H4 (cell line): ENCODE measurements at regions not wholly inside any gene's neighbourhood (a gene's known extent, or its start where the extent isn't known, plus 50 kb on each side); places are given as distances from the start of the nearest gene placed in this dataset.
A peak's percentile ranks its signal among the peaks of the same experiment; 100 is the strongest.
"Not testable (repeated sequence)": the region's sequence is repeated elsewhere in the genome, so short reads cannot be mapped to it uniquely, and the experiment has no call there.

ENCODE experiments used
- DNase-seq: peaks from one replicate; pipeline ENCODE4 v3.0.0-alpha.2; 2015; ENCODE audit warnings: low spot score

DNA sequence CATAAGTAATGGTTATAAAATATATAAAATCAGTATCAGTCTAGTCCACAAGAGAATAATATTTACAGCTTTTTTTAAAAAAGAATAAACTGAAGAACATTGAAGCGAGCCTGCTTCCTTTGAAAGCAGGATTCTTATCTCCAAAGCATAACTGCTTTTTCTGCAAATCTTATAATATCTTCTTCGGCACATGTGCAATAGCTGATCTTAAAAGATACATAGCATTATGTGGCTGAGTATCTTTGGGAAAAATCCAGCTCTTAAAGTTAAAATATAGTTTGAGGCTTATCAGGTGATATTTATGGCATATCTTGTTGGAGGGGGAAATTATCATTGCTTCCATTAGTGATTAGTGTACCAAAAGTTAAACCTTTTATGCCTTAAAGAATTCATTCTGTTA, 523.9 kb upstream of the ADGRL4 start:
- no peak for DNase-seq

DNA sequence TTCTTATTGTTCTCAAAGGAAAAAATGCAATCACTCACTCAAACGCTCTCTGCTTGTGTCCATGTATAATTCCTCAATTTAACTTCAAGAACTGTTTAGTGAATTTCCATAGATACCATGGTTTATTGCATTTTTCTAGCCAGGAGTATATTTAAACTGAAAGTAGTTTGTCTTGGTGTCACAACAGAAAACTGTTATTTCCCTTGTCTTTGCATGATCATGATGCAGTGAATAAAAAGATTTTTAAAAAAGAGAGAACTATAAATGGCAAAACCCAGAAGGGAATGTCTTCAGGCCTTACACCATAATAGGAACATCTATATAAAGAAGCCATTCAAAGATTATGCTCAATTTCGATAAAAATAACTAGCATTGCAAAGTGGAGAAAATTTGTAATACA, 523.5 kb upstream of the ADGRL4 start:
- DNase-seq, result no peak

DNA sequence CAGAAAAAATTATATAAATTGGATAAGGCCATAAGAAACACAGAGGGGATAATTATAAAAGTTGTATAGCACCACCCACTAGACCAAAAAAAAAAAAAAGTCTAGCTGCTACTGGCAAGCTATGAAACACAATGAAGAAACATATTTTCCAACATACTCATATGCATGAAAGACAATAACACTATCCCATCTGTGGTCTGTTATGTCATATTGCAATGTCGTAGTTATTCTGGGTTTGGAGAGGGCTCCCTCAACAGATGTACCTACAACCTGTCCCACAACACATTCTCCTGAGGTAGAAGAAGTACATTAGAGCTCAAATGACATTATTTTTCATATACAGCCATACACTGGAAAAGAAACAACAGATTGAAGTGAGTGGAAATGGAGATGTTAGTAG, 517.6 kb upstream of the ADGRL4 start:
- DNase-seq, result no peak

DNA sequence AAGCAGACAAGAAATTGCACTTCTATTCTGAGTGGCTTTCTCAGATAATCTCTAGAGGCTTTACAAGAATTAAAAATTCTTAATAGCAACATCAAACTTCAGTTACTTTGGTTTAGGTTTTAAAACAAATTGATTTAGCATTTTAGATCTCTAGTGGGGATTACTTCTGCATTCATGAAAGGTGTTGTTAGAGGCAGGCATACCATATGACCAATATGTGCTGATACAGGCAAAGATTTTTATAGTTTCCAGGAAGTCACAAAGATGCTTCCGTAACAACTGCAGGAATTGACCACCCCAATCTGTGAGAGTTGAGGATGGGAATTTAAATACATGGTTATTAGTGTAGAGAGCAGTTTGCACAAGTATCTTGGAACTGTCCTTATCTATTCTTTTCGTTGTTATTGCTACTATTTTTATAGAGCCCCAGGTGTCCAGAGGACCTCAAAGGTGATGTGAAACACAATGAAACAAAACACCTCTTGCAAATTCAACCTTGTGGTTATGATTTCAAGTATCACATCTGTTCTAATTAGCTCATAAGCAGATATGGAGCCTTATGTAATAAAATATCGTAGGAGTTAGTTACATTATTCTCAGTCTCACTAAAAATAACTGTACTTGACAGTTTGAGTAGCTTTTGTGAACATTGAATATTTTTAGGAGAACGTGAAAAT, 512.7 kb upstream of the ADGRL4 start:
- no peak for DNase-seq

DNA sequence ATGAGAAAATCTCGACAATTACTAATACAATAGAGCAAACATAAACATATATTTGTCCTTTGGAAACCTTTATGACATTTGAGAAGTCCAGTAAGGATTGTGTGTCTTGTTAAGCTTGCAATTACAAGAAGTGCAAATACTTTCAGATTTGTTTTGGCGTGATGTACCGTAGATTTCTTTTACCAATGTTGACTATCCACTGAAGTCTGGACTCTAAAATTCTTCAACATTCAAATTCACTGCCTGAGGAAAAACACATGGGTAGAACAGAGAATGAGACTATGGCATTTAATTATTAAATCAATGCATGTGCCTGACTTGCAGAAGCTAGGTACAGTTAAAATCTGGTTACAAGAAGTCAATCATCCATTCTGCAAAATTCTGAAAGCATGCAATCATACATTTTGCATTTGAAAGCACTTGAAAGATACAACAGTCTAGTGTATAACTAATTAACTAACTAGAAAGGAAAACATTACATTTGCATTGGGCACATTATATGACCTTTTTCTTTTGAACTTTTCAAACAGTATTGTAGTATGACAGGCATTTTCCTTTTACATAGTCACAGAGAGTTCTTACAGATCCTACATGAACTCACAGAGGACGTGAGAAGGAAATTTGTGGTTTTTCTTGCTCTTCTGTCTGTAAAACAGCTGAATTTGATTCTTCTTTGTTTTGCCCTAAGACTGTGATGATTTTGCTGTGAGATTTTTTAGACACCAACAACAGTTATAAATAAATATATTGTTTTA, 511.1 kb upstream of the ADGRL4 start:
- no peak for DNase-seq

DNA sequence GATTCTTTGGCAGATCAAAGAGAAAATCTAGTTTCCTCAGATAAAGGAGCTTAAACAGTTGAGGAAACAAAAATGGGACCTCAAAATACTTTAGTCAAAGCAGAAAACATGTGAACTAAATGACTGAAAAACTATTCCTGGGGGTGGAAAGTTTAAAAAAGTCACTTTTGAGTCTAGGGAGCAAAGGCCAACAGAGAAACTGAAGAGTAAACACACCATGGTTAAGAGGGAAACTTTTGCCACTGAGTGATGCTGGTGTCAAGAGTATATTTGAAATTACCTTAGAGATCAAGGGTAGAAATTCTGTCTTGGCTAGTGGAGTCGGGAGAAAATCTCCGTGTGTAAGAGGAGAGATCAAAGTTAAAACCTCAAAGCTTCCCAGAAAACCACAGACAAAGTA, 501.2 kb upstream of the ADGRL4 start:
- DNase-seq, result no peak

DNA sequence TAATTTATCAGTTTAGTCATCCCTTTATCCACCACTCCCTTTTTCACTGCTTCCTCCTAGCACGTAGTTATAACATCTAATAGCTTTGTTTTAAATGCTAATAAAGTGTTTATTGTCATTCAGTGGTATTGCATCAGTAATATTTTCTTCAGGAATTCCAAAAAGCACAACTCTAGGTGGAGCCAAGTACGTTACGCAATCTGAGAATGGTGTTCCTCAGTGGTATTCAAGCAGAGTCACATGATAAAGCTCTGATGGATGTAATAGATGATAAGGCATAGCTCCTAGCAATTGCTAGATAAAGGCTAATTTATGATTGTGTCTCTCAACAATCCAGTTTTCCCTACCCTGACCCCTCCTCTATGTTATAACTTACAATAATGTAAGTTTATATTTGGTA, 494.6 kb upstream of the ADGRL4 start:
- no peak for DNase-seq

DNA sequence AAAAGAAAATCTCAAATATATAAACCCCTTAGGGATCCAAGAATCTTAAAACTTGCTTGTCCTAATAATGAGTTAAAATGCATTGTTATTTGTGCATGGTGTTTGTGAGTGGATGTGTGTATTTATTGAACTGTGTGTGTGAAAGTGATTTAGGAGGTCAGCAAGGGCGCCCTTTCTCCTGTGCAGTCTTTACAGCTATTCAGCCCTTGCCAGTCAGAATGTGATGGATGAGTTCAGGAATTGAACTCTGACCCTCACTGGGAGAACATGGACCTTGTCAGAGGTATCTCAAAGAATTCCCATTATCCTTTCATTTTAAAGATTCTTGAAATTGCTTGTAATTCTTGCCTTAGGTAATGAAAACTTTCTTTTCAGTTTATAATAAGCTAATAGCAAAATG, 493.0 kb upstream of the ADGRL4 start:
- DNase-seq, result no peak

DNA sequence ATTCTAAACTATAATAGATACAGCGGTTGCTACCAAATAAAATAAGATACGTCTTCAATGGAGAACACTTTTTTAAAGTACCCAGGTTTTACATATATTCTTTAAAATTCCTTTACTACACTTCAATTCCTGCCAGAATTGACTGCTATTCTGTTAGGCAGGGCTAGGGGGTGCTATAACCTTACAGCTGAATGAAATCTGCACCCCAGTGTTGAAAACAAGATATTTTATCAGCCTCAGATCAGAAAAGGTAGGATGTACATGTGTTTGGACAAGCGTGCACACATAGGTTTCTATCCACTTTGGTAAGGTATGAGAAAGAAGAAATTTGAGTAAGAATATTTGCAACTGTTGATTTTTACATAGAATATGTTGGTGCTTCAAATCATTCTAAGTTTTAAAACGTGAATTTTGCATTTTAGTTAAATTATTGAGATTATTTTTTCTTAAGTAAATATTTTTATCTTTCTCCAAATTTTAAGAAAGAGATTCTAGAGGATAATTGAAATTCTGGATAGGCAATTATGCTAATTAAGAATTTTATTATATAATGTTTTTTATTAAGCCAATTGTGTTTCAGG, 490.8 kb upstream of the ADGRL4 start:
- peak; percentile 14 for DNase-seq

DNA sequence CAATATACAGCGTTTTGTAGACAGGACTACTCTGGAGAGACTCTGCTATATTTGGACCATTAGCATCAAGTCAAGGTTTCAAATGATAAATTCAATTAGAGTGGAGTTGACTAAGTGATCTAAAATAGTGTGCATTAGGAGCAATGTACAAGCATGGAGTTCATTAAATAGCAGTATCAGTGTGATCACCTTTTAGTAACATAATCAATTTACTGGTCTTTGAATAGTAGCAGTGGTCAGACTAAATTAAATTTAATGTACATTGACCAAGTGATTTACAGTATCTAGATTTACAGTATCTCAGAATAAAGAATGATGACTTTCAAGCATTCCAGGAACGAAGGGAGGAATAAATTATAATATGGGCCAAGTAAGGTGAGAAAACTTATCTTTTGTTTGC, 489.6 kb upstream of the ADGRL4 start:
- DNase-seq, result no peak

DNA sequence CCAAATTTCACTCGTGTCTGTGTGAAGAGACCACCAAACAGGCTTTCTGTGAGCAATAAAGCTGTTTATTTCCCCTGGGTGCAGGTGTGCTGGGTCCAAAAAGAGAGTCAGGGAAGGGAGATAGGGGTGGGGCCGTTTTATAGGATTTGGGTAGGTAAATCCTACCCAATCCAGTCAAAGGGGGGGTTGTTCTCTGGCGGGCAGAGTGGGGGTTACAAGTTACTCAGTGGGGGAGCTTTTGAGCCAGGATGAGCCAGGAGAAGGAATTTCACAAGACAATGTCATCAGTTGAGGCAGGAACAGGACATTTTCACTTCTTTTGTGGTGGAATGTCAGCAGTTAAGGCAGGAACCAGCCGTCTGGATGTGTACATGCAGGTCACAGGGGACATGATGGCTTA, 487.2 kb upstream of the ADGRL4 start:
- DNase-seq, result not testable (repeated sequence)

DNA sequence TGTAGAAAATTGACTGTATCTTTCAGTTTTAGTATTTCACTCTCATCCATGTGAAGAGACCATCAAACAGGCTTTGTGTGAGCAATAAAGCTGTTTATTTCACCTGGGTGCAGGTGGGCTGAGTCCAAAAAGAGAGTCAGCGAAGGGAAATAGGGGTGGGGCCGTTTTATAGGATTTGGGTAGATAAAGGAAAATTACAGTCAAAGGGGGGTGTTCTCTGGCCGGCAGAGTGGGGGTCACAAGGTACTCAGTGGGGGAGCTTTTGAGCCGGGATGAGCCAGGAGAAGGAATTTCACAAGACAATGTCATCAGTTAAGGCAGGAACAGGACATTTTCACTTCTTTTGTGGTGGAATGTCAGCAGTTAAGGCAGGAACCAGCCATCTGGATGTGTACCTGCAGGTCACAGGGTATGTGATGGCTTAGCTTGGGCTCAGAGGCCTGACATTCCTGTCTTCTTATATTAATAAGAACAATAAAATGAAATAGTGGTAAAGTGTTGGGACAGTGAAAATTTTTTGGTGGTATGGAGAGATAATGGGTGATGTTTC, 482.1 kb upstream of the ADGRL4 start:
- not testable (repeated sequence) for DNase-seq

DNA sequence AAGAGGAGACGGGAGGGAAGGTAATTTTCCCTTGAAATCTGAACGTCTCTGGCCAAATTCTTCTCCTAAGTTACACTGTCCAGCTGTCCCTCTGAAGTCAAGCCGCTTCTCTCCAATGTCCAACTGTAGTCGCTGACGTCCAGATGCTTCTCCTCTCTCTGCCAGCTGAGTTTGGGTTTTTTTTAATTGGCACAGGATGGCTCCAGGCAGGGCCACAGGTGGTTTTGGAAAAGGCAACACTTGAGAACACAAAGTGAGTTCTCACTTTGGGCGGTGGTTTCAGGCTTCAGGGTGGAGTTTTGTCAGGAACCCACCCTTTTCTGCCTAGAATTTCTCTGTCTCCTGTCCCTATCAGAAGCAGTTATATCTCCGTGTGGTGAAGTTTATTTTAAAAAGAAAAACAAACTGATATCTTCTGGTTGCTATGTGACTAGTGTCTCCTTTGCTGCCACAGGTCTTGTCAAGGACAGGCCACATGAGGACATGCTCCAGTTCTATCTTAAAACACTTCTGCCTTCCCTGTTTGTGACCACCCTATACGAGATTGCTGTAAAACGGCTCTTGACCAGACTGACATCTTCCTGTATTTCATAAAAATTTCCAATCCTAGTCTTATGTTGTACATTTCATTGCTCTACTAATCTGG, 472.3 kb upstream of the ADGRL4 start:
- no peak for DNase-seq

DNA sequence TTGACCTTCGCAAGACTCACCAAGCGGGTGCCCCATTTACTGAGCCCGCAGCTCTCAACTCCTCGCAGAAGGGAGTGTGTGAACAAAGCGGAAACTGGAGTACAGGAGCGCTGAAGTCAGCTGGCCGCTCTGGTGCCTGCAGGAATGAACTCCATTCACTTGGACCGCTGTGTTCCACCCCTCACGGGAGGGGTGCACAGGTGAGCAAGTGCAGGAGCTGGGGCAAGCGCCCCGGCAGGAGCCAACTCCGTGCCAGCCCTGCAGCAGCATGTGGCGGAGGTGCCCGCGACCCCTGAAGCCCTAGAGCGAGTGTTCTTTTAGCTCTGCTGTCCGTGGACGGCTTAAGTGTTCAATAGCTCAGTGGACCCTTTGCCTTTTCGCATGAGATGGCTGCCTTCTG, 471.6 kb upstream of the ADGRL4 start:
- DNase-seq, result no peak

DNA sequence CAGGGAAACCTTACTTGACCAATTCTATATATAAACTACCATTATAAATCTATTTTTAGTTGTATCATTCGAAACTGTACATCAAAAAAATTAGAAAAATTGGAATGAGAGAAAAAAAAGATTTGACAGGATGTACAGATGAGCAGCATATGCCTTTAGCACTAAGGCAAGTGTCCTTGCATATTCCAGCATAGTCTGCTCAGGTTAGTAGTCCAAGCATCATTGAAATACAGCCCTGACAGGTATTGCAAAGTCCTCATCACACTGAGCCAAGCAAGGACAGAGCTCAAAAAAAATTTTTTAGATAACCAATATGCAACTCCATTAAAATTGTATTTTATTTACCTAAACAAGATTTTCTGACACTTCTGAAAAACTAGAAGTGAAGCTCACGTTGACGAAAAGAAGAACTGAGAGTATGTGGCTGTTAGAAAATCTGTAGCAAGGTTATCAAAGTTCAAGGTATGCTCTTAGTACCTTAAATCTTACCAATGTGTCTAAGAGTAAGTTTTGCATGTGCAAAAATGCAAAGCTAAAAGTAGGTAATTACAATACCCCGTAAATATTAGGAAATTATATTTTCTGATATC, 465.6 kb upstream of the ADGRL4 start:
- no peak for DNase-seq

DNA sequence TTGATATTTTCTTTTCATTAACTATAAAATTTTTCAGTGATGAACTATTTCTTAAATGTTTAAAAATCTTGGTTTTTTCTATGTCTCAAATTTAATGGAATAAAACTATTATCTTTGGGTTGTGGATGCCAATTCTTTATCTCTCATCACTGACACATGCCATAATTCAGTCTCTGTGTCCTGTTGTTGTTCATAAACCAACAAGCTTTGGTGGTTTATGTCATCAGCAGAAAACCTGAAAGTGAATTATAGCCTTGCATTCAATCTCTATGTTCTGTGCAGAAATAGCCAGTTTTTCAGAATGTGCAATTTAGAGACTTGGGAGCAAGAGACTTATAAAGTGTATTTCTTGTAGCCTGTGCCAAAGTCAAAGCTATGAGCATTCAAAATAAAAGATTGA, 462.6 kb upstream of the ADGRL4 start:
- DNase-seq, result no peak

DNA sequence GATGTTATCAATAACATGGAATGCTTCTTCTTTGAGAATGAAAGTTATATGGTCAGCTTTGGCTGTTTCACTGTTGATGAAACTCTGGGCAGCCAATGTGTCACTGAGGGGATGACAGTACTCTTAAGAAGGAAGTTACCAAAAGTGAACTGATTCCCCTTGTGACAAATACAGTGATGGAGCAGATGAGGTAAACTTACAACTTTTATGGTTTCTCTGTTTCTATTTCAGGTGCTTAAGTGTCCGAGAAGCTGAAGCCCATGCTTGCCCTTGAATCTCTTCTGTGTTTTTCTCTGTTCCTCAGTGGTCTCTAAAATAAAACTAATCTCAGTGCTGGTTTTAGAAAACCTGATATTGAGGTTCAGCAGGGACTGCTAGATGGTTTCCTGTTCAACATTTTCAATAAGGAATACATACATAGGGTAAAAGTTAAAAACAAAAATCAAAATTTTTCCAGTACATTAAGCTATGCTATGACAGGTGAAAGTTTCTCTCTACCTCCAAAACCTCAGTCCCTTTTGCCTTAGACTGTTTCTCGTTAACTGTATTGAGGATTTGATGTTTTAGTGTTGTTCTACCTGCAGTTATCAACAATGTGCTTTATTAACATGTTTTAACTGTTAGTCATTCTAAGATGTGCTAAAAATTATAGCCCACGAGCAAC, 454.4 kb upstream of the ADGRL4 start:
- DNase-seq, result no peak

DNA sequence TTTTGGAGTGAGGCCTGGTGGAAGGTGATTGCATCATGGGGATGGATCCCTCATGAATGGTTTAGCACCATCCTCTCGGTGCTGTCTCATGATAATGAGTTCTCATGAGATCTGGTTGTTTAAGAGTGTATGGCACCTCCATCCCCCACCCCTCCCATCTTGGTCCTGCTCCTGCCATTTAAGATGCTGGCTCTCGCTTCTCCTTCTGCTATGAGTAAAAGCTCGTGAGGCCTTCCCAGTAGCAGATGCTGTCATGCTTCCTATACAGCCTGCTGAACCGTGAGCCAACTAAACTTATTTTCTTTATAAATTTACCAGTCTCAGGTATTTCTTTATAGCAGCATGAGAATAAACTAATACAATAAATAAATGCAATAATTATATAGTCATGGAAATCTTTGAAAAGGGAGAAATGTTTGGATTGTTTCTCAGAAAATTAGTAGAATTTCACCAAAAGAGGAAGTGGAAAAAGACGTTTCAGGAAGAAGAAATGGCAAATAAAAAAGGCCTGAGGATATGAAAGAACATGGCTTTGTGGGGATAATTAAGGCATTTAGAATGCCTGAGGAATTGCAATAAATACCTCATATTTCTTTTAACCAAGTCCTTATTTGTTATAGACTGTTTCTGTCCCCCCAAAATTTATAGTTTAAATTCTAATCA, 451.2 kb upstream of the ADGRL4 start:
- DNase-seq, result no peak

DNA sequence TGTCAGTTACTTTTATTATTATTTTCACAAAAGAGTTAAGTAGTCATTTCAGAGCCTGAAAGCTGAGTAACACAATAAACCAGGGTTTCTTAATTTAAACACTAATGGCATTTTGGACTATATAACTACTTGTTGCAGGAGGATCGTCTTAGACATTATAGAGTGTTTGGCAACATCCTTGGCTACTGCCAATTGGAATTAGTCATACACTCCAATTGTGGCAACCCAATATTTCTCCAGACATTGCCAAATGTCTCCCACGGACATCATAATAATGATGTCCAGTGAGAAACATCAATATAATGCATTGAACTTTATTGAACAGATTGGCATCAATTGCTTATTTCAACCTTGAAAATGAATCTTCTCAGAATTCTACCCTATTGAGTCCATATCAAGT, 441.9 kb upstream of the ADGRL4 start:
- no peak for DNase-seq

DNA sequence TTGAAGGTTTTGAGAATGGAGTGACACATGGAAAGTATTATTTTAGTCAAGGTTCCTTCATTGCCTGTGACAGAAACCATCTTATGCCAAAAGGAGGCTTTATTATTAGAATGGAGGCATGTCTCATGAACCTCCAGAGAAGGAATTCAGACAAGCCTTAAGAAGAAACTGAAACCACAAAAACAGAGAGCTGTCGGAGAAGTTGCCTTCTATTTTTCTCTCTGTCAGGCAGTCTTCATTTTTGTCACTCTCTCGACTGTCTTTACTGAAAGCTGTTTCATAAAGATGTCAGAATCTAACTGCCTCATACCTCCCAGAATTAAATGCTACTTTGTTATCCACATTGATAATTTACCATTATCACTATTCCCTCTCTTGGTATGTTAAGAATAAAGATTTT, 434.7 kb upstream of the ADGRL4 start:
- DNase-seq, result no peak

DNA sequence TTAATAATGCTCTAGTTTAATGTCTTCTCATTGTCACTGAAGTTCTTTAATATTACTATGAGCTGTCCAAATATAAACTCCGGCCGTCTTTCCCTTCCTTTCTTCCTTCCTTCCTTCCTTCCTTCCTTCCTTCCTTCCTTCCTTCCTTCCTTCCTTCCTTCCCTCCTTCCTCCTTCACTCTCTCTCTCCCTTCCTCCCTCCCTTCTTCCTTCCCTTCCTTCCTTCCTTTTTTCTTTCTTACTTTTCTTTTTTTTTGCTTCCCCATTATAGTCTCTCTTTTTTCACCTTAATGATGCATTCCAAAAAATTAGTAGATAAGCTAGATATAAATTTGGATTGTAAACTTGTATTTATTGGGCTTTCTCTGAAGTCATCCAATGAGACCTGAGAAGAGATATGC, 431.0 kb upstream of the ADGRL4 start:
- DNase-seq, result no peak
